ENCODE measurements at regions not wholly inside any gene's neighbourhood (a gene's known extent, or its start where the extent isn't known, plus 50 kb on each side); places are given as distances from the start of the nearest gene placed in this dataset.
"Not testable (repeated sequence)": the region's sequence is repeated elsewhere in the genome, so short reads cannot be mapped to it uniquely, and the experiment has no call there.

- no peak overlapping the region for H3K4me3 ChIP-seq (ENCODE audit: low read depth, low read length)
- in situ Hi-C loops (cut with HindIII; ENCODE audit: low sequenced_read_pairs), result no loop called here
- no peak for DNase-seq (ENCODE audit: low read depth)
- TF ChIP-seq CTCF (IDR thresholded peaks at IDR 0.05; ENCODE audit: low read depth, low read length, missing control alignments), result no peak
Measured at GRCh38 chr1:229908689-229909088, 158.3 kb upstream of the GALNT2 start.

GRCh38 chr1:229913489-229913888 lies 153.5 kb upstream of the GALNT2 start:
- no peak for TF ChIP-seq CTCF (IDR thresholded peaks at IDR 0.05; ENCODE audit: low read depth, low read length, missing control alignments)
- no peak overlapping the region for H3K4me3 ChIP-seq (ENCODE audit: low read depth, low read length)
- in situ Hi-C loops (cut with HindIII; ENCODE audit: low sequenced_read_pairs), result no loop called here
- DNase-seq (ENCODE audit: low read depth), result no peak

- H3K4me3 ChIP-seq (ENCODE audit: low read depth, low read length); DNase-seq (ENCODE audit: low read depth); in situ Hi-C loops (cut with HindIII; ENCODE audit: low sequenced_read_pairs): not testable (repeated sequence)
Measured at GRCh38 chr1:229919488-229919887, 147.6 kb upstream of the GALNT2 start.

- DNase-seq (ENCODE audit: low read depth), result no peak
- in situ Hi-C loops (cut with HindIII; ENCODE audit: low sequenced_read_pairs), result no loop called here
- no peak overlapping the region for H3K4me3 ChIP-seq (ENCODE audit: low read depth, low read length)
- no peak for TF ChIP-seq CTCF (IDR thresholded peaks at IDR 0.05; ENCODE audit: low read depth, low read length, missing control alignments)
Measured at GRCh38 chr1:229920683-229921082, 146.4 kb upstream of the GALNT2 start.

GRCh38 chr1:229922249-229922648 lies 144.8 kb upstream of the GALNT2 start:
- H3K4me3 ChIP-seq (ENCODE audit: low read depth, low read length), result no peak overlapping the region
- no peak for DNase-seq (ENCODE audit: low read depth)
- in situ Hi-C loops (cut with HindIII; ENCODE audit: low sequenced_read_pairs), result no loop called here
- no peak for TF ChIP-seq CTCF (IDR thresholded peaks at IDR 0.05; ENCODE audit: low read depth, low read length, missing control alignments)

- TF ChIP-seq CTCF (IDR thresholded peaks at IDR 0.05; ENCODE audit: low read depth, low read length, missing control alignments), result no peak
- DNase-seq (ENCODE audit: low read depth), result no peak
- no peak overlapping the region for H3K4me3 ChIP-seq (ENCODE audit: low read depth, low read length)
- in situ Hi-C loops (cut with HindIII; ENCODE audit: low sequenced_read_pairs), result no loop called here
Measured at GRCh38 chr1:229924639-229925038, 142.4 kb upstream of the GALNT2 start.

- DNase-seq (ENCODE audit: low read depth), result no peak
- TF ChIP-seq CTCF (IDR thresholded peaks at IDR 0.05; ENCODE audit: low read depth, low read length, missing control alignments), result no peak
- no peak overlapping the region for H3K4me3 ChIP-seq (ENCODE audit: low read depth, low read length)
- in situ Hi-C loops (cut with HindIII; ENCODE audit: low sequenced_read_pairs), result no loop called here
Measured at GRCh38 chr1:229928767-229929166, 138.3 kb upstream of the GALNT2 start.

- H3K4me3 ChIP-seq (ENCODE audit: low read depth, low read length); in situ Hi-C loops (cut with HindIII; ENCODE audit: low sequenced_read_pairs): not testable (repeated sequence)
Measured at GRCh38 chr1:229931751-229932150, 135.3 kb upstream of the GALNT2 start.

GRCh38 chr1:229935157-229935556 lies 131.9 kb upstream of the GALNT2 start:
- DNase-seq (ENCODE audit: low read depth); in situ Hi-C loops (cut with HindIII; ENCODE audit: low sequenced_read_pairs); H3K4me3 ChIP-seq (ENCODE audit: low read depth, low read length): not testable (repeated sequence)

More at GRCh38 chr1:229931751-229932150, 135.3 kb upstream of the GALNT2 start:
- DNase-seq (ENCODE audit: low read depth), result not testable (repeated sequence)
